Lung (tissue), 11 donors: ENCODE measurements at regions not wholly inside any gene's neighbourhood (a gene's known extent, or its start where the extent isn't known, plus 50 kb on each side); places are given as distances from the start of the nearest gene placed in this dataset.

Source experiments
- ATAC-seq: fragments of 200-7000 bp; cut with Tn5 transposase; one replicate; pipeline ENCODE4 v1.9.1; 2020; ENCODE audit warnings: moderate number of reproducible peaks; ENCODE audit not compliant: insufficient read depth, low FRiP score
- DNase-seq, 3 donors: peaks; one replicate each; pipeline ENCODE4 v3.0.0-alpha.2; 2013 to 2017
- H3K27ac ChIP-seq, 2 donors: one replicate each; pipeline ENCODE4 v1.5.1; 2013; ENCODE audit warnings: mild to moderate bottlenecking in 2 of 2, moderate library complexity in 2 of 2, control low read depth in 1 of 2, inconsistent platforms in 1 of 2, low read depth in 1 of 2, low read length in 1 of 2
- H3K27me3 ChIP-seq, 3 donors: one replicate each; pipeline ENCODE4 v1.5.1; 2013; ENCODE audit warnings: low read length in 2 of 3; ENCODE audit not compliant: control insufficient read depth in 3 of 3, insufficient read depth in 3 of 3
- H3K36me3 ChIP-seq, 4 donors: one replicate each; pipeline ENCODE4 v1.5.1; 2013; ENCODE audit warnings: low read length in 4 of 4, mild to moderate bottlenecking in 1 of 4, moderate library complexity in 1 of 4; ENCODE audit not compliant: control insufficient read depth in 4 of 4, insufficient read depth in 4 of 4
- H3K4me1 ChIP-seq, 5 donors: one replicate each; pipeline ENCODE4 v1.5.1; 2013; ENCODE audit warnings: low read length in 5 of 5, mild to moderate bottlenecking in 2 of 5, moderate library complexity in 1 of 5; ENCODE audit not compliant: control insufficient read depth in 5 of 5, insufficient read depth in 5 of 5
- H3K4me3 ChIP-seq: one replicate; pipeline ENCODE4 v1.5.1; 2013; ENCODE audit warnings: mild to moderate bottlenecking, control low read depth, moderate library complexity
- H3K9ac ChIP-seq, 2 donors: one replicate each; pipeline ENCODE4 v1.5.1; 2013; ENCODE audit warnings: low read length in 2 of 2, control low read depth in 1 of 2; ENCODE audit not compliant: insufficient read depth in 1 of 2
- H3K9me3 ChIP-seq, 4 donors: one replicate each; pipeline ENCODE4 v1.5.1; 2013; ENCODE audit warnings: low read length in 3 of 4, mild to moderate bottlenecking in 1 of 4, moderate library complexity in 1 of 4; ENCODE audit not compliant: control insufficient read depth in 4 of 4, insufficient read depth in 3 of 4
- WGBS, 2 donors: extraction: QIAGEN DNeasy Blood & Tissue Kit; methylation state at CpG; one replicate each; pipeline ENCODE4 v1.1.7; 2013; 5-methylcytosine and 5-hydroxymethylcytosine counted together
- TF ChIP-seq, protein P1 (sequence below): IDR thresholded peaks from 2 replicates; pipeline ENCODE4 v1.5.1; 2012; ENCODE audit warnings: mild to moderate bottlenecking; ENCODE audit errors: control extremely low read depth, extremely low read depth
- donor health status: control.
- donor health status: control.
- donor health status: Bipolar disorder and iron deficiency.
- donor health status: healthy.
- donor health status: DM: yes; HTN: yes; CAD: no.

- ATAC-seq (no peak), DNase-seq (no peak)
- Histone ChIP-seq H3K36me3 (no peaks in the 10 kb centered on the region), H3K27ac (no peak overlapping the region), H3K9me3 (no peaks in the 10 kb centered on the region), H3K4me3 (no peak overlapping the region), H3K27me3 (no peaks in the 10 kb centered on the region), H3K4me1 (peaks cover 0 to 20% (median 13%) of the 10 kb centered on the region in 5 donors), H3K9ac (no peak overlapping the region)
- TF ChIP-seq, protein P1, sequence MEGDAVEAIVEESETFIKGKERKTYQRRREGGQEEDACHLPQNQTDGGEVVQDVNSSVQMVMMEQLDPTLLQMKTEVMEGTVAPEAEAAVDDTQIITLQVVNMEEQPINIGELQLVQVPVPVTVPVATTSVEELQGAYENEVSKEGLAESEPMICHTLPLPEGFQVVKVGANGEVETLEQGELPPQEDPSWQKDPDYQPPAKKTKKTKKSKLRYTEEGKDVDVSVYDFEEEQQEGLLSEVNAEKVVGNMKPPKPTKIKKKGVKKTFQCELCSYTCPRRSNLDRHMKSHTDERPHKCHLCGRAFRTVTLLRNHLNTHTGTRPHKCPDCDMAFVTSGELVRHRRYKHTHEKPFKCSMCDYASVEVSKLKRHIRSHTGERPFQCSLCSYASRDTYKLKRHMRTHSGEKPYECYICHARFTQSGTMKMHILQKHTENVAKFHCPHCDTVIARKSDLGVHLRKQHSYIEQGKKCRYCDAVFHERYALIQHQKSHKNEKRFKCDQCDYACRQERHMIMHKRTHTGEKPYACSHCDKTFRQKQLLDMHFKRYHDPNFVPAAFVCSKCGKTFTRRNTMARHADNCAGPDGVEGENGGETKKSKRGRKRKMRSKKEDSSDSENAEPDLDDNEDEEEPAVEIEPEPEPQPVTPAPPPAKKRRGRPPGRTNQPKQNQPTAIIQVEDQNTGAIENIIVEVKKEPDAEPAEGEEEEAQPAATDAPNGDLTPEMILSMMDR: no peak
- 57 to 70% methylated on average over 3 of the region's 3 CpGs for WGBS, 2 donors
Measured at GRCh38 chr11:106468086-106468485, 390.6 kb downstream of the AASDHPPT start.

DNA sequence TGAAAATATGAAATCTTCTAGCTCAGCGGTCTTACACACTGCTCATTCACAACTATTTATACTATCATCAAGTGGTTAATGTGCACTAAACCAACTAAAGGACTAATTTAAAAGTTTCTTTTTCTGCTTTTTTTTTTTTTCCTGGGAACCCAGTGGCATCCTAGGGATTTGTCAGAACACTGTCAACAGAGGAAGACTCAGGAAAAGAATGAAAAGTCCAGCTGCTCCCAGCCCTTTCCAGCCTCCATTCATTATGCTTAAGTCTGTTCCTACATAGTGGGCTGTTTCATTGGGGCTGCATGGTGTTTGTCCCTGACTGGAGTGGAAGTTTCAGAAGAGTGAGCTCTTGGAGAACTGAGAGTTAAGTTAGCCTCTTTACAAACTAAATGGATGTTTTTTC lies 391.1 kb downstream of the AASDHPPT start:
- no peak for ATAC-seq
- 67 to 85% methylated on average over 1 of the region's 1 CpG for WGBS, 2 donors
- no peak overlapping the region for H3K27ac ChIP-seq
- TF ChIP-seq, protein P1: no peak
- DNase-seq: no peak
- H3K9me3 ChIP-seq: no peaks in the 10 kb centered on the region
- no peak overlapping the region for H3K4me3 ChIP-seq
- H3K27me3 ChIP-seq: no peaks in the 10 kb centered on the region
- no peak overlapping the region for H3K9ac ChIP-seq
- peaks cover 0 to 16% (median 9%) of the 10 kb centered on the region in 5 donors for H3K4me1 ChIP-seq
- H3K36me3 ChIP-seq: no peaks in the 10 kb centered on the region

- Histone ChIP-seq H3K4me1 (peaks cover 0 to 8% (median 4%) of the 10 kb centered on the region in 5 donors), H3K27ac (no peak overlapping the region), H3K27me3 (no peaks in the 10 kb centered on the region), H3K36me3 (no peaks in the 10 kb centered on the region), H3K4me3 (no peak overlapping the region), H3K9ac (no peak overlapping the region), H3K9me3 (peaks cover 0 to 2% (median 0%) of the 10 kb centered on the region in 4 donors)
- no peak for ATAC-seq
- 84 to 87% methylated on average over 3 of the region's 3 CpGs for WGBS, 2 donors
- DNase-seq: no peak
- TF ChIP-seq, protein P1: no peak
Measured at GRCh38 chr11:106470230-106470629, 392.8 kb downstream of the AASDHPPT start.

DNA sequence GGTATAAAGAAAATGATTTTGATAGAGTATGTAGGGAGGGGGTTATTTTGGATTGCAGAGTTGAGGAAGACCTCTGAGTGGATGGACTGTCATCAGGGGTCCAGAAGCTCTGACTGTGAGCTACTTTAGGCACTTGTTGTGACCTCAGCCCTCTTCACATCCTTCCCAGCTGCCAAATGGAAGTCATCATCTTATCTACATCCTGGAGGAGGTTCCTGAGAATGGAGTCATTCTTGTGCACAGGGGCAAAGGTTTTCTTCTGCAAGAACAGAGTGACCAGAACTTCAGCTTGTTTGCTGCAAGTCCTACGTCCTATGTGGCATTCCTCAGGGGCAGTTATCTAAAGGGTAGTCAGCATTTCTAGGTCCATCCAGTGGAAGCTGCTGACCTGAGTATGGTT lies 393.8 kb downstream of the AASDHPPT start:
- Histone ChIP-seq H3K27me3 (no peaks in the 10 kb centered on the region), H3K9me3 (peaks cover 0 to 2% (median 0%) of the 10 kb centered on the region in 4 donors), H3K4me1 (peaks cover 0 to 5% (median 4%) of the 10 kb centered on the region in 5 donors), H3K27ac (no peak overlapping the region), H3K4me3 (no peak overlapping the region), H3K36me3 (no peaks in the 10 kb centered on the region), H3K9ac (no peak overlapping the region)
- DNase-seq (no peak), ATAC-seq (no peak)
- TF ChIP-seq, protein P1: no peak
- 40 to 42% methylated on average over 1 of the region's 1 CpG for WGBS, 2 donors
